Tibial artery (tissue), 4 donors: ENCODE measurements at regions not wholly inside any gene's neighbourhood (a gene's known extent, or its start where the extent isn't known, plus 50 kb on each side); places are given as distances from the start of the nearest gene placed in this dataset.

Experiments used
- DNase-seq, 2 donors: peaks; one replicate each; pipeline ENCODE4 v3.0.0-alpha.2; 2019
- H3K27ac ChIP-seq, 2 donors: fragments of 200-600 bp; sonication (generic) in 1 of 2; 1 replicate in 1 of 2; 2 replicates in 1 of 2; pipeline ENCODE4 v1.5.1; 2018 to 2019; ENCODE audit warnings: mild to moderate bottlenecking in 1 of 2
- H3K27me3 ChIP-seq, 2 donors: fragments of 200-600 bp; sonication (generic) in 1 of 2; one replicate each; pipeline versions ENCODE4 v1.5.1 to v1.6.0; 2016 to 2019
- H3K36me3 ChIP-seq, 3 donors: fragments of 200-600 bp; sonication (generic) in 2 of 3; one replicate each; pipeline ENCODE4 v1.5.1; 2016 to 2019; ENCODE audit warnings: mild to moderate bottlenecking in 2 of 3
- H3K4me1 ChIP-seq, 4 donors: fragments of 200-600 bp; sonication (generic) in 2 of 4; 1 replicate in 3 of 4; 2 replicates in 1 of 4; pipeline ENCODE4 v1.5.1; 2016 to 2019
- H3K4me3 ChIP-seq, 2 donors: fragments of 200-600 bp; sonication (generic) in 1 of 2; 1 replicate in 1 of 2; 2 replicates in 1 of 2; pipeline ENCODE4 v1.5.1; 2018 to 2019; ENCODE audit warnings: mild to moderate bottlenecking in 2 of 2
- H3K9me3 ChIP-seq, 3 donors: fragments of 200-600 bp; sonication (generic) in 1 of 3; one replicate each; pipeline ENCODE4 v1.5.1; 2016 to 2019
- CTCF ChIP-seq, 2 experiments: fragments of 200-600 bp in 1 of 2; fragments of 450-650 bp in 1 of 2; IDR thresholded peaks; one replicate each; pipeline ENCODE4 v1.5.1; 2017 to 2019; ENCODE audit warnings: antibody characterized with exemption in 2 of 2, mild to moderate bottlenecking in 1 of 2, moderate library complexity in 1 of 2
- intact Hi-C: fragments of 100-400 bp; cut with DNase I; formaldehyde crosslinking; loops from one replicate; pipeline ENCODE4 v1.15.0; 2023; ENCODE audit warnings: low total_unique reads

GRCh38 chr2:43041173-43041591, 185.2 kb downstream of the ZFP36L2 start:
- H3K4me3 ChIP-seq, result no peak overlapping the region
- TF ChIP-seq CTCF (IDR thresholded peaks at IDR 0.05), result no peak
- no peaks in the 10 kb centered on the region for H3K9me3 ChIP-seq
- H3K36me3 ChIP-seq, result no peaks in the 10 kb centered on the region
- no peak for DNase-seq
- H3K27me3 ChIP-seq, result no peaks in the 10 kb centered on the region
- peaks cover 0 to 34% (median 16%) of the 10 kb centered on the region in 4 donors for H3K4me1 ChIP-seq
- H3K27ac ChIP-seq, result peak overlapping the region; percentile 34 to 36
- intact Hi-C loops, result no loop called here

GRCh38 chr2:43040084-43040854, 186.1 kb downstream of the ZFP36L2 start:
- Histone ChIP-seq H3K27ac (no peak overlapping the region), H3K4me3 (no peak overlapping the region), H3K36me3 (no peaks in the 10 kb centered on the region), H3K27me3 (no peaks in the 10 kb centered on the region), H3K4me1 (peaks cover 0 to 30% (median 12%) of the 10 kb centered on the region in 4 donors), H3K9me3 (no peaks in the 10 kb centered on the region)
- intact Hi-C loops, result no loop called here
- peak in 1 of 2 donors; percentile 55 for DNase-seq
- no peak for TF ChIP-seq CTCF (IDR thresholded peaks at IDR 0.05)

GRCh38 chr2:43039376-43040080, 186.9 kb downstream of the ZFP36L2 start:
- H3K9me3 ChIP-seq, result no peaks in the 10 kb centered on the region
- H3K36me3 ChIP-seq, result no peaks in the 10 kb centered on the region
- no peak for TF ChIP-seq CTCF (IDR thresholded peaks at IDR 0.05)
- no peak overlapping the region for H3K4me3 ChIP-seq
- peak in 1 of 2 donors; percentile 41 for DNase-seq
- peaks cover 0 to 30% (median 12%) of the 10 kb centered on the region in 4 donors for H3K4me1 ChIP-seq
- H3K27me3 ChIP-seq, result no peaks in the 10 kb centered on the region
- no peak overlapping the region for H3K27ac ChIP-seq
- intact Hi-C loops, result no loop called here

GRCh38 chr2:43038696-43039094, 187.7 kb downstream of the ZFP36L2 start:
- TF ChIP-seq CTCF (IDR thresholded peaks at IDR 0.05), result no peak
- no peak overlapping the region for H3K27ac ChIP-seq
- H3K9me3 ChIP-seq, result no peaks in the 10 kb centered on the region
- no peaks in the 10 kb centered on the region for H3K36me3 ChIP-seq
- intact Hi-C loops, result no loop called here
- DNase-seq, result no peak
- no peaks in the 10 kb centered on the region for H3K27me3 ChIP-seq
- peaks cover 0 to 30% (median 12%) of the 10 kb centered on the region in 4 donors for H3K4me1 ChIP-seq
- H3K4me3 ChIP-seq, result no peak overlapping the region

GRCh38 chr2:43038034-43038695, 188.2 kb downstream of the ZFP36L2 start:
- Histone ChIP-seq H3K36me3 (no peaks in the 10 kb centered on the region), H3K27ac (no peak overlapping the region), H3K4me3 (no peak overlapping the region), H3K9me3 (no peaks in the 10 kb centered on the region), H3K27me3 (no peaks in the 10 kb centered on the region), H3K4me1 (peaks cover 0 to 28% (median 12%) of the 10 kb centered on the region in 4 donors)
- intact Hi-C loops, result no loop called here
- no peak for TF ChIP-seq CTCF (IDR thresholded peaks at IDR 0.05)
- no peak for DNase-seq
